NOMO-1 treated with DMSO at 0.1 percent for 48 hours (cell line): ENCODE measurements at regions not wholly inside any gene's neighbourhood (a gene's known extent, or its start where the extent isn't known, plus 50 kb on each side); places are given as distances from the start of the nearest gene placed in this dataset.

ENCODE experiments used
- DNase-seq: peaks from one replicate; lab custom pipeline; 2025; ENCODE audit not compliant: unreplicated experiment; lab: John Stamatoyannopoulos, UW

DNA sequence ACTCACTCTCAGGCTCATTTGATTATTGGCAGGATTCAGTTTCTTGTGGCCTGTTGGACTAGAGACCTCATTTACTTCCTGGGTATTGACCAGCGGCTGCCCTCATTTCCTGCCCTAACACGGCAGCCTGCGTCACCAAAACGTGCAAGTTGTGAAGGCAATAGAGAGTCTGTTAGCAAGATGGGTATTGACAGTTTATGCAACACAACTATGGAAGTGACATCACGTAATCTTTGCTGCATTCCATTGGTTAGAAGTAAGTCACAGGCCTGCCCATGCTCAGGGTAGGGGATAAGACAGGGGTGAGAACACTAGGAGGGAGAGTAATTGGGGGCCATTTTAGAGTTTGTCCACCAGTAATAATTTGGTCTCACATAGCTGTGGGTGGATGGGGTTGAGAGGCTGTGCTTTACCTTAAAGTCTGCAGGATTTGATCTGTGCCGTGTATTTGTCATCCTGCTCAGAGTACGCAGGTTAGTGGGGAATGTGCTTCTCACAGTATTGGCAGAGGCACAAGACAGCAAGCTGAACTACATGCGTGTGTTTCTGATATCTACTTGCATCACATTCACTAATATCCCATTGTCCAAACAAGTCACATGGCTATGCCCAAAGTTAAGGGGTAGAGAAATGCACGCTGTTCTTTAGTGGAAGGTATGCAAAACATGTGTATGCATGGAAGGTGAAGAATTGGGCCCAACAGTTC is 83.3 kb downstream of the EDEM1 start:
- no peak for DNase-seq

GRCh38 chr3:5271372-5271683 is 83.8 kb downstream of the EDEM1 start:
- peak; percentile 34 for DNase-seq

GRCh38 chr3:5272387-5272786 is 84.9 kb downstream of the EDEM1 start:
- no peak for DNase-seq

DNA sequence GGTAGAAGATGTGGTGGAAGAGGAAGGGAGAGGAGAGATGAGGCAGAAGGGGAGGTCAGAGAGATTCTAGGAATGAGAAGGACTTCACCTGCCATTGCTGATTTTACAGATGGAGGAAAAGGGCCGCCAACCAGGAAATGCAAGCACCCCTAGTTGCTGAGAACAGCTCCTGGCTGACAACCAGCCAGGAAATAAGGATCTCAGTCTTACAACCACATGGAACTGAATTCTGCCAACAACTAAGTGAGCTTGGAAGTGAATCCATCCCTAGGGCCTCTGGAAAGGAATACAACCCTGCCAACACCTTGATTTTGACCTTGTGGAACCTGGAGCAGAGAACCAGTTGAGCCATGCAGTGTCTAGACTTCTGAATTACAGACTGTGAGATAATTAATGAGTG is 86.6 kb downstream of the EDEM1 start:
- DNase-seq = no peak

GRCh38 chr3:5275529-5275928 is 88.0 kb downstream of the EDEM1 start:
- DNase-seq = no peak

DNA sequence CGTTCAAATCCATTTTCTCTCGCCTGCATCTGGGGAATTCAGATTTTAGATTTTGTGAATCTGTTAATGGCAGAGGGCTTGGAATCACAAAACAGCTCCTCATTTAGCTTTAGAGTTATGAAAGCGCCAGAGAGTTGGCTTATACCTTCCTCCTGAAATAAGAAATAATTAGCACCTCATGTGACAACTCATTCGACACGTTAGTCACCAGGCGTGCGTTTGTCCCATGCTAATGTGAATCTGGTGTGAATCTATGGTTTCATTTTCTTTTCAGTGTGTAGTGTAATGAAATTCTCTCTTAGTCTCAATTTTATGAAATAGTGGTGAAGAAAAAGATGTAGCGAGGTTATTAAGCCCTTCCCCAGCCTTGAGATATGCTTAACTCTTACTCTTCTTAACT is 89.4 kb downstream of the EDEM1 start:
- DNase-seq = no peak

GRCh38 chr3:5277612-5278236 is 90.2 kb downstream of the EDEM1 start:
- no peak for DNase-seq

- DNase-seq = no peak
These were observed 91.2 kb downstream of the EDEM1 start for GRCh38 chr3:5278666-5279065.

DNA sequence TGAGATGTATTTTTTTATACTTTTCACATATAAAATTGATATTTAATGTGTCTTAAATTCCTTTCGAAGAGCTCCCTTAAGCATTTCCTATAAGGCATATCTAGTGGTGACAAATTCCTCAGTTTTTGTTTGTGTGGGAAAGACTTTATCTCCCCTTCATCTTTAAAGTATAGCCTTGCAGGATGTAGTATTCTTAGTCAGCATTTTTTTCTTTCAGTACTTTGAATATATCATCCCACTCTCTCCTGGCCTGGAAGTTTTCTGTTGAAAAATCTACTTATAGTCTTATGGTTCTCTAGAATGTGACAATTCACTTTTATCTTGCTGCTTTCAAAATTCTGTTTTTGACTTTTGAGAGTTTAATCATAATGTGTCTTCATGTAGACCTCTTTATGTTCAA is 95.2 kb downstream of the EDEM1 start:
- DNase-seq = no peak

GRCh38 chr3:5285439-5285838 is 97.9 kb downstream of the EDEM1 start:
- no peak for DNase-seq

- DNase-seq = no peak
These were observed 103.4 kb downstream of the EDEM1 start for GRCh38 chr3:5290915-5291314.

DNA sequence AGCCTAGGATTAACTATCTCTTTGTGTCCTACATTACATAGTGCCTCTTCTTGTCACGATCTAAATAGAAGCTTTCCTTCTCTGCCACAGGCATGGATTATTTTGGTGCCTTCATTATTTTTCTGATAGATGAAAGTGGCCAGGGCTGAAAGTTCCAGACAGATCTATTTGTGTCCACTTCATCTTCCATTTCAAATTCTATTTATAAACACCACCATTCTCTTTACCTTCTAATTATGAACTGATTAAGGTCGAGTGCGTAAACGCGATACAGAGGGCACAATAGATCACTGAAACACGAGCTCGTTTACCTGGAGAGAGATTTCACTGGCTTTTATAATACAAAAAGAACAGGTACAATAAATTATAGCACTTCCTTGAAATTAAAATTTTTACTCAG is 105.0 kb downstream of the EDEM1 start:
- no peak for DNase-seq

DNA sequence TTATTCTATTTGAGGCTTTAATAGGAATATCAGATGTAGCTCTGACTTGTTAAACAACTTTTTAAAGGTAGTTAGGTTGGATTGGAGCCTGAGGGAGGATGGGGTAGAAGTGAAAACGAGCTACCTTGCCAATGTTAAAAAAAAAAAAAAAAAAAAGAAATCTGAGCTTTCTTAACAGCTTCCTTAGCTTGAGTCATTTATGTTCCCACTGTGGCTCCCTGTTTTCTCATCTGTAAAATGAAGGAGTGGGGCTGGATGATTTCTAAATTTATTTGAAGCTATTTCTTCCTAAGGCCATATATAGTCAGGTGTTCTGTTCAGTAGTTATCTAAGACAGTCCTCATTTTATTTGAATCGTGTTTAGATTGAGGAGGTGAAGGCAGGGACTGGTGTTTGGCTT is 105.7 kb downstream of the EDEM1 start:
- no peak for DNase-seq

DNA sequence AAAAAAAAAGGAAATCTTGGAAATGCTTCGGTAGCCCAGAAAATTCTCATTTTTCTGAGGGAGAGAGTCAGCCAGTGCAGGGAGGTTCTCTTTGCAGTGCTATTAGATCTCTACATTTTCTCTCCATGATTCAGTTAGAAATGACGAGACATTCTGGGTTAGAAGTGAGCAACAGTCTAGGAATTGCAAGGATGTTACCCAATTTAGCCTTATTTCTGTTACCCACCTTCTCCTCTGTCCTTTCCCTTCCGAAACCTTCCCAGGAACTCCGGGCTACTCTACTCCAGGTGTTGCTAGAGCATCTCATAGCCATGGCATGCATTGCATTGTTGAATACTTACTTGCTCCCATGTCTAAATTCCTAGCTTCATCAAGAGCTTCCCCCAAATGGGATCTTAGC is 106.8 kb downstream of the EDEM1 start:
- no peak for DNase-seq

DNA sequence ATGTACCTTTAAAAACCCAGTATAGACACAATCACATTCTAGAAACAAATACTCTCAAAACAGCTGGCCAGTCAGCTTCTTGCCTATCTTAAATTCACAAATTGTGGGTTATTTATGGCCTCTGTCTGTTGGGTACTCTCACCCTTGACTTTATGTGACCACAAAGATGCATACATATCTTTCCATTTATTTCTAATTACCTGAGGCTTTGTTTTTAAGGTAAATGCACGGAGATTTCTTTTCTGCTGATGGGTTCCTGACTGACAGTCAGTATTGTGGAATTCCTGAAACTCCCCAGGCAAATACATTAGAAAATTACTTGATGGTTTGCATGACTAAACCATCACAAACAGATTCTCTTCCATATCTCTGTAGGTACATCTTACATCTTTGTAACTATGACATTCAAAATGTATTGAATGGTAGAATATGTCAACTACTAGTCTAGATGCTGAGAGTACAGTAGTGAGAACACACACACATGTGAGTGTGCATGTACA is 107.7 kb downstream of the EDEM1 start:
- DNase-seq = no peak

DNA sequence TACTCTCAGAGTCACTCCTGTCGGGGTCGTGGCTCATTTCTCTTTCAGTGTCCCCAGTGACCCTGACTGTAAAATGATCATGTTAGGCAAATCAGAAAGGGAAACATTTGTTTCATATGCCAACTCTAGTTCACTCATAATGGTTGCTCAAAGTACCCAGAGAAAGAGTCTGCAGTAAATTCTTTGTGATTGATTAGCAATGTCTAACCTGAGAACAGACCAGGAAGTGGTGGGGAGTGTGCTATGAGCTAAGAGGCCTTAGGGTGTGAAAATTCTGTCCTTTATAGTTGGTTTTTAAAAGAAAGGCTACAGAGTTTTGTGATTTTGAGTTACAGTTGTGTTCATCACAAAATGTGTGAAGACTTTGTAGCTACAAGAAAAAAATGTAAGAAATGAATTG is 108.9 kb downstream of the EDEM1 start:
- no peak for DNase-seq

DNA sequence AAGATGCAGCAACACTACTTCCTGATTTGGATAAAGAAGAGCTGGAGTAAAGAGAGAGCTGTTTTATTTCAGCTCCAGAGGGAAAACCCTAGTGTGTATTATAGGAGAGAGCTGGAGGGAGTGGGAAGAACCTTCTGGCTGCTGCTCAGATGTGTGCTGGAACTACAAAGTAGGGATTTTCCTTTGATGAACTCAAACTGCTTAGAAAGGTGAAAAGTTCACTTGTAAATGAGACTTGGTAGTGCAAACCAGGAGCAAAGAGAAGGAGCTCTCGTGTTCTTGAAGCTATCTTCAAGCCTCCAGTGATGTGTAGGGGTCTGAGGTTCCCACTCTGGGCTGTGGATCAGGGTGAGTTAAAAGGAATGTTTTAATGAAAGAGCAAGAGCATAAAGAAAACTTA is 110.4 kb downstream of the EDEM1 start:
- no peak for DNase-seq

- DNase-seq = peak; percentile 88
These were observed 110.9 kb downstream of the EDEM1 start for GRCh38 chr3:5298453-5298852.

DNA sequence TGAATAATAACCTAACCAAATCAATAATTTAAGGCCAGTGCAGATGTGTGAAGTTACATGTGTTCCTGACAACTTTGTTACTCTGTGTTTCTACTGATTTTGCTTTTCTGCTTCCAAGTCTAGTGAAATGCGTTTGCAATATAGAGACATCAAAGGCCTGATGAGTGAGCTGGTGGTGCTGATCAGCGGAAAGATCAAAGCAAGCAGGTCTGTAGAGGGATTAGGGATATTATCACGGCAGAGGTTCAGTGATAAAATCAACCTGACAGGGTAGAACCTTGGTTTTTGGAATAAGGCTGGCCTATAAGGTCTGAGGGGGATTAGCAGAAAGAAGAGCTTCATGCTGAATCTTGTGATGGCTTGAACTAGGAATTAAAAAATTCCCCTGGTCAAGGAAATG is 111.7 kb downstream of the EDEM1 start:
- no peak for DNase-seq

DNA sequence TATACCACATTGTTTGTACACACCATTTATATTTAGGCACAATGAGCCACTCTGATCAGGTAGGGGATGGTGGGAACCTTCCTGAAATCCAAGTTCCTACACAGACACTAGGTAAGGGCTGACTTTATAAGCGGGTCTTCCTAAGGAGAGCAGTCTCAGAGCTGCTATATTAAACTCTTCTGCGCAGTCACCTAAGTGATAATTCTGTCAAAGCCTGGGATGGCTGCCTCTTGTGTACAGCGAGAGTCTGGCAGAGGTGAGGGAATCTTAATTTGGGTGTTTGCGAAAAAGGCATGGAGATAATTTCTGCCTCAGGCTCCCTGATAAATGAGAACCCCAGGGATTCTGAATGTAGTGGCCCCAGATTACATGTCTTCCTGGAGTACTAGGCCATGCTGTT is 113.1 kb downstream of the EDEM1 start:
- DNase-seq = no peak

DNA sequence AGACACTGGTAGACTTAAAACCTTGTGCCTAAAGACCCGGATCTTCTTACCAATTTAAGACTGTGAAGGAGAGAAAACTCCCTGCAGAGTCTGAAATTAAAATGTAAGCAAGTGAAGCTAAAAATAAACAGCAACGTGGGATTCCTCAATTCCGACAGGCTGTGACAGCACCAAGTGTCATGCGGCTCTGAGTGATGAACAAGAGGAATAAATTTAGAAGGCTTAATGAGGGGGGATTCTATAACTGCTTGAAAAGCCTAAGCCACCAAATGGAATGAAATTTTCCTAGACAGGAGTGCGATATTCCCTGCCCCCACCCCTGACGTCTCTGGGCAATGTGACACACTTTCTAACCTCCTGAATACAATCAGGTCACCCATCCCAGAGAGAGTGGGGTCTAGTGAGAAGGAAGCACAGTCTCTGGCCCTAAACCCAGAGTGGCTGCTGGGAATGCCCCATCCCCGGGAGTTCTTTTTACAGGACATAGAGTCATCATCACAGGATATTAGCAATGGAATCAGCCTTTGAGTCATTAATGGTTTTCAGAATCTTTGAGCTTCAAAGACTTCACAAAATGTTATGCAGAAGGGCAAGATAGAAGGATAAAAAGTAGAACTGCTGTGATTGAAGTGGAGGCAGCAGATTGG is 114.3 kb downstream of the EDEM1 start:
- DNase-seq = no peak

DNA sequence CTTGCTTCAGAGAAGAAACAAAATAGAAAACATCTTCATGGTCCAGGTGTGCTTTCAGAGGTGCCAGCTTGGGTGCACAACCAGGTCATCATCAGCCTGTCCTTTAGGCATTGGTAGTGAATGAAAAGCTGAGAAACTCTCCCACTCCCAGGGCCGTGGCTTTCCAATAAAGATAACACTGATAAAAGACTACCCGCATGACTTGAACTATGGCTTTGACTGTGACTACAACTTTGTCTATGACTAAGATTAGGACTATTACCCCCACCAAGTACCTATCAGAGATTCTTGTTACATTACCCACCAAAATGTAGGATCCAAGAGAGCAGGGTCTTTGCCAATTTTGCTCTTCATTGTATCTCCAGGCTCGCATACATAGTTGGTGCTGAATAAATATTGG is 115.2 kb downstream of the EDEM1 start:
- DNase-seq = no peak

- DNase-seq = no peak
These were observed 116.7 kb downstream of the EDEM1 start for GRCh38 chr3:5304188-5304587.
